K562 (cell line): ENCODE measurements at regions not wholly inside any gene's neighbourhood (a gene's known extent, or its start where the extent isn't known, plus 50 kb on each side); places are given as distances from the start of the nearest gene placed in this dataset.

Experiments used
- ATAC-seq: fragments of 200-7000 bp; cut with Tn5 transposase; 3 replicates; pipeline ENCODE4 v1.9.1; 2020; ENCODE audit warnings: moderate library complexity
- BruUV-seq: library from RNA; stranded (reverse); fragments of 400-500 nt; replicated peaks from 2 replicates; lab custom pipeline; 2021; lab: Mats Ljungman, UMichigan
- CTCF ChIA-PET: fragments of 300-600 bp; formaldehyde crosslinking; extraction: SDS; loops from one replicate; lab custom pipeline; 2021; ENCODE audit warnings: low intra/inter-chr PET ratio; lab: Yijun Ruan, JAX
- POLR2A ChIA-PET: fragments of 300-600, 350-650 bp; sonication (Branson Sonifier 250); formaldehyde crosslinking; extraction: SDS; loops from one replicate; lab custom pipeline; 2021; ENCODE audit warnings: antibody characterized with exemption, inconsistent platforms; lab: Yijun Ruan, JAX
- DNase-seq, 4 experiments: peaks; one replicate each; pipeline versions ENCODE4 v3.0.0 to v3.0.0-alpha.2; 2011 to 2018; ENCODE audit warnings: low spot score in 3 of 4, mixed read lengths in 3 of 4; ENCODE audit errors: extremely low read depth in 1 of 4
- FAIRE-seq: peaks from 2 replicates; lab custom pipeline; 2011; peaks lifted over from hg19 to GRCh38; lab: Jason Lieb, UNC
- H2AFZ ChIP-seq: 2 replicates; pipeline ENCODE4 v1.6.0; 2011; ENCODE audit warnings: low read depth, low read length, control low read depth, inconsistent platforms
- H3K27ac ChIP-seq: fragments of 200-600 bp; 3 replicates; pipeline ENCODE4 v1.8.0; 2011; ENCODE audit warnings: low read depth, mild to moderate bottlenecking, control low read depth, inconsistent platforms, low read length, moderate library complexity, mixed read lengths; ENCODE audit errors: extremely low read depth
- H3K27me3 ChIP-seq, 2 experiments: fragments of 300-600 bp in 1 of 2; 2 replicates in 1 of 2; 3 replicates in 1 of 2; pipeline versions ENCODE4 v1.6.0 to v1.8.0; 2011; ENCODE audit warnings: inconsistent platforms in 2 of 2, low read length in 2 of 2, mild to moderate bottlenecking in 1 of 2, mixed read lengths in 1 of 2, moderate library complexity in 1 of 2; ENCODE audit not compliant: control insufficient read depth in 2 of 2, insufficient read depth in 2 of 2
- H3K36me3 ChIP-seq: fragments of 300-600 bp; 3 replicates; pipeline ENCODE4 v1.8.0; 2011; ENCODE audit warnings: mild to moderate bottlenecking, low read length, inconsistent platforms; ENCODE audit not compliant: control insufficient read depth, insufficient read depth
- H3K4me1 ChIP-seq, 2 experiments: fragments of 200-600 bp in 1 of 2; replicated peaks in 1 of 2; 2 replicates in 1 of 2; 3 replicates in 1 of 2; pipeline versions ENCODE4 v1.5.1 to v1.8.0; 2011; ENCODE audit warnings: inconsistent platforms in 2 of 2, low read length in 2 of 2, mild to moderate bottlenecking in 1 of 2, mixed read lengths in 1 of 2, moderate library complexity in 1 of 2; ENCODE audit not compliant: control insufficient read depth in 2 of 2, insufficient read depth in 2 of 2
- H3K4me2 ChIP-seq: 2 replicates; pipeline ENCODE4 v1.6.1; 2011; ENCODE audit warnings: low read length, control low read depth, inconsistent platforms, mixed read lengths; ENCODE audit not compliant: insufficient read depth
- H3K4me3 ChIP-seq: fragments of 200-600 bp; sonication (generic), shearing (Covaris generic); 2 replicates; pipeline ENCODE4 v1.5.1; 2016; ENCODE audit warnings: control low read depth, inconsistent platforms
- H3K79me2 ChIP-seq: fragments of 200-600 bp; 3 replicates; pipeline ENCODE4 v1.8.0; 2011; ENCODE audit warnings: low read length, inconsistent platforms; ENCODE audit not compliant: control insufficient read depth, insufficient read depth
- H3K9ac ChIP-seq, 2 experiments: 2 replicates each; pipeline versions ENCODE4 v1.6.0 to v1.6.1; 2011; ENCODE audit warnings: low read depth in 2 of 2, low read length in 2 of 2, control low read depth in 1 of 2, inconsistent platforms in 1 of 2, mild to moderate bottlenecking in 1 of 2, mixed read lengths in 1 of 2; ENCODE audit not compliant: insufficient read depth in 1 of 2
- H3K9me1 ChIP-seq: one replicate; pipeline ENCODE4 v1.6.0; 2011; ENCODE audit warnings: inconsistent platforms, mild to moderate bottlenecking, low read length, moderate library complexity; ENCODE audit not compliant: control insufficient read depth, insufficient read depth
- H3K9me3 ChIP-seq: replicated peaks from 2 replicates; pipeline ENCODE4 v1.5.1; 2011; ENCODE audit warnings: low read depth, low read length, inconsistent platforms; ENCODE audit not compliant: control insufficient read depth, insufficient read depth
- H4K20me1 ChIP-seq: replicated peaks from 2 replicates; pipeline ENCODE4 v1.6.1; 2011; ENCODE audit warnings: low read length, inconsistent platforms, mixed read lengths; ENCODE audit not compliant: control insufficient read depth, insufficient read depth
- FOSL1 ChIP-seq: fragments of 200-800 bp; sonication (Bioruptor generic); conservative IDR thresholded peaks from 2 replicates; pipeline ENCODE4 v1.6.1; 2016; ENCODE audit warnings: missing genetic modification characterization, missing compliant biosample characterization
- FOXM1 ChIP-seq, 2 experiments: fragments of 450-650 bp in 1 of 2; sonication (generic) in 1 of 2; formaldehyde crosslinking in 1 of 2; IDR thresholded peaks; 2 replicates each; pipeline versions ENCODE4 v1.6.1 to v1.9.0; 2017 to 2022; ENCODE audit warnings: low read depth in 2 of 2, mild to moderate bottlenecking in 2 of 2, missing genetic modification reagents in 1 of 2, moderate library complexity in 1 of 2
- KLF10 ChIP-seq: fragments of 250-450 bp; sonication (Bioruptor Pico); IDR thresholded peaks from 2 replicates; pipeline ENCODE4 v1.6.1; 2021; ENCODE audit warnings: matching md5 sums
- MYC ChIP-seq, 2 experiments: fragments of 250-450 bp in 1 of 2; sonication (Bioruptor Pico) in 1 of 2; IDR thresholded peaks; 2 replicates each; pipeline versions ENCODE4 v1.5.1 to v1.6.1; 2012 to 2021; ENCODE audit warnings: low read depth in 2 of 2, borderline replicate concordance in 1 of 2, improper control_type of control experiment in 1 of 2, low read length in 1 of 2, mild to moderate bottlenecking in 1 of 2, moderate library complexity in 1 of 2
- WGBS: fragments of 100-300 bp; shearing (Covaris generic); methylation state at CpG from one replicate; pipeline ENCODE4 v1.1.6; 2016; ENCODE audit warnings: low coverage, mixed read lengths; ENCODE audit not compliant: insufficient coverage; ENCODE audit errors: missing lambda C conversion rate; 5-methylcytosine and 5-hydroxymethylcytosine counted together
- in situ Hi-C: fragments of 300-500 bp; cut with MboI; formaldehyde crosslinking; loops from 4 replicates; pipeline ENCODE4 v1.15.0; 2018; ENCODE audit warnings: inconsistent platforms, mixed read lengths
- intact Hi-C: fragments of 100-400 bp; cut with micrococcal nuclease; formaldehyde crosslinking; loops from 2 replicates; pipeline ENCODE4 v1.14.2; 2022

- TF ChIP-seq KLF10 (CRISPR knock-in tag) (no peak), FOXM1 (IDR thresholded peaks at IDR 0.05; ENCODE audit: low read depth) (no peak), FOXM1 (CRISPR knock-in tag; IDR thresholded peaks at IDR 0.05; ENCODE audit: low read depth) (no peak)
- TF ChIP-seq, all 486 proteins: peak for 0
These were observed 107.5 kb upstream of the MBNL2 start (continued) for GRCh38 chr13:97114651-97115050.

DNA sequence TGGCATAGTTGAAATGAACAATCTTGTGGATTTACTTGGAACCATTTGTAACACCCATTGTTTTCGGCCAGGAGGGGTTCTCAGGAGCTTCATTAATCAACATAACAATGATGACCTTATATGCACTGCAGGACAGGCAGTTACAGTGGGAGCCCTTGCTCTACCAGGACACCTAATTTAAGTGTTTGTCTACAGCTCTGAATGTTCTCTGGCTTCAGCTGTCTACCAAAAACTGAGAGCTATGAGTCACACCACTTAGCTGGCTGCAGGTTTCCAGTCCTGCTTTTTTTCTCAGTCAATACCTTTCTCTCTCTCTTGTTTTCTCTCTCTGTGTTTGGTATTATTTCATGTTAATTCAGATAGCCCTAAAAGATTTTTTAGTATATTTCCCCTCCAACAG, 105.4 kb upstream of the MBNL2 start:
- no peak for FAIRE-seq
- Histone ChIP-seq H3K4me2 (no peak overlapping the region), H3K27ac (no peak overlapping the region), H3K27me3 (0 out of 5 replicates have a peak, but pooled peaks cover 0 to 6% of the 10 kb centered on the region in 2 experiments), H3K9me3 (no peaks in the 10 kb centered on the region), H3K36me3 (no peaks in the 10 kb centered on the region), H3K9ac (no peak overlapping the region), H3K9me1 (no peaks in the 10 kb centered on the region), H3K79me2 (no peaks in the 10 kb centered on the region), H4K20me1 (no peaks in the 10 kb centered on the region), H3K4me1 (no peaks in the 10 kb centered on the region; a peak in 1 of 5 replicates), H2AFZ (no peak overlapping the region), H3K4me3 (no peak overlapping the region)
- 29% methylated on average over 1 of the region's 1 CpG for WGBS
- in situ Hi-C loops (loop anchor here (5.0 to 10.0 kb wide), 2 partner anchors 96 to 238 kb away; no protein-coding TSS in a partner anchor), intact Hi-C loops (no loop called here)
- BruUV-seq = no TSS peak
- DNase-seq = no peak
- CTCF ChIA-PET = no interaction called here
- POLR2A ChIA-PET = interaction anchor here (1.4 kb wide), 1 partner anchor 9 kb away, joined by 4 read pairs; no protein-coding TSS in a partner anchor
- TF ChIP-seq MYC (IDR thresholded peaks at IDR 0.05; ENCODE audit: low read depth, low read length) (no peak), MYC (CRISPR knock-in tag; IDR thresholded peaks at IDR 0.05; ENCODE audit: borderline replicate concordance, low read depth) (no peak), FOSL1 (0 out of 2 replicates have a peak, but pooled peaks have one; percentile 21)
- no peak for ATAC-seq
